ENCODE measurements at regions not wholly inside any gene's neighbourhood (a gene's known extent, or its start where the extent isn't known, plus 50 kb on each side); places are given as distances from the start of the nearest gene placed in this dataset.

- no peak overlapping the region for H3K27ac ChIP-seq (ENCODE audit: low read depth in 2 of 2, low read length in 1 of 2)
- no peak overlapping the region for H3K4me3 ChIP-seq (ENCODE audit: low read depth in 1 of 2, low read length in 2 of 2)
- H3K4me1 ChIP-seq (ENCODE audit: control insufficient read depth in 2 of 2, insufficient read depth in 2 of 2, low read length in 1 of 2): no peaks in the 10 kb centered on the region
- 75 to 77% methylated on average over 2 of the region's 2 CpGs for WGBS, 2 donors
- H3K36me3 ChIP-seq (ENCODE audit: control insufficient read depth in 2 of 2, insufficient read depth in 2 of 2, low read length in 1 of 2): no peaks in the 10 kb centered on the region
- H3K27me3 ChIP-seq (ENCODE audit: control insufficient read depth in 1 of 2, insufficient read depth in 2 of 2, low read length in 2 of 2): no peaks in the 10 kb centered on the region
- H3K9me3 ChIP-seq (ENCODE audit: control insufficient read depth in 2 of 2, insufficient read depth in 1 of 2, low read depth in 1 of 2, low read length in 1 of 2): no peaks in the 10 kb centered on the region
Observed at GRCh38 chr11:29657709-29658108, 359.1 kb downstream of the KCNA4 start.

GRCh38 chr11:29656597-29656996, 360.2 kb downstream of the KCNA4 start:
- H3K4me3 ChIP-seq (ENCODE audit: low read depth in 1 of 2, low read length in 2 of 2): no peak overlapping the region
- no peaks in the 10 kb centered on the region for H3K27me3 ChIP-seq (ENCODE audit: control insufficient read depth in 1 of 2, insufficient read depth in 2 of 2, low read length in 2 of 2)
- 70 to 72% methylated on average over 3 of the region's 3 CpGs for WGBS, 2 donors
- H3K9me3 ChIP-seq (ENCODE audit: control insufficient read depth in 2 of 2, insufficient read depth in 1 of 2, low read depth in 1 of 2, low read length in 1 of 2): no peaks in the 10 kb centered on the region
- H3K4me1 ChIP-seq (ENCODE audit: control insufficient read depth in 2 of 2, insufficient read depth in 2 of 2, low read length in 1 of 2): no peaks in the 10 kb centered on the region
- no peaks in the 10 kb centered on the region for H3K36me3 ChIP-seq (ENCODE audit: control insufficient read depth in 2 of 2, insufficient read depth in 2 of 2, low read length in 1 of 2)
- H3K27ac ChIP-seq (ENCODE audit: low read depth in 2 of 2, low read length in 1 of 2): no peak overlapping the region

- no peaks in the 10 kb centered on the region for H3K4me1 ChIP-seq (ENCODE audit: control insufficient read depth in 2 of 2, insufficient read depth in 2 of 2, low read length in 1 of 2)
- H3K9me3 ChIP-seq (ENCODE audit: control insufficient read depth in 2 of 2, insufficient read depth in 1 of 2, low read depth in 1 of 2, low read length in 1 of 2): no peaks in the 10 kb centered on the region
- WGBS, 2 donors: 97 to 100% methylated on average over 1 of the region's 1 CpG
- no peak overlapping the region for H3K27ac ChIP-seq (ENCODE audit: low read depth in 2 of 2, low read length in 1 of 2)
- H3K4me3 ChIP-seq (ENCODE audit: low read depth in 1 of 2, low read length in 2 of 2): no peak overlapping the region
- no peaks in the 10 kb centered on the region for H3K27me3 ChIP-seq (ENCODE audit: control insufficient read depth in 1 of 2, insufficient read depth in 2 of 2, low read length in 2 of 2)
- no peaks in the 10 kb centered on the region for H3K36me3 ChIP-seq (ENCODE audit: control insufficient read depth in 2 of 2, insufficient read depth in 2 of 2, low read length in 1 of 2)
Observed at GRCh38 chr11:29645373-29645772, 371.5 kb downstream of the KCNA4 start.

- Histone ChIP-seq H3K4me3 (ENCODE audit: low read depth in 1 of 2, low read length in 2 of 2) (no peak overlapping the region), H3K27me3 (ENCODE audit: control insufficient read depth in 1 of 2, insufficient read depth in 2 of 2, low read length in 2 of 2) (no peaks in the 10 kb centered on the region), H3K36me3 (ENCODE audit: control insufficient read depth in 2 of 2, insufficient read depth in 2 of 2, low read length in 1 of 2) (no peaks in the 10 kb centered on the region), H3K4me1 (ENCODE audit: control insufficient read depth in 2 of 2, insufficient read depth in 2 of 2, low read length in 1 of 2) (no peaks in the 10 kb centered on the region), H3K27ac (ENCODE audit: low read depth in 2 of 2, low read length in 1 of 2) (no peak overlapping the region), H3K9me3 (ENCODE audit: control insufficient read depth in 2 of 2, insufficient read depth in 1 of 2, low read depth in 1 of 2, low read length in 1 of 2) (no peaks in the 10 kb centered on the region)
Observed at GRCh38 chr11:29641201-29641600, 375.6 kb downstream of the KCNA4 start.

GRCh38 chr11:29634744-29635143, 382.1 kb downstream of the KCNA4 start:
- Histone ChIP-seq H3K4me1 (ENCODE audit: control insufficient read depth in 2 of 2, insufficient read depth in 2 of 2, low read length in 1 of 2) (no peaks in the 10 kb centered on the region), H3K36me3 (ENCODE audit: control insufficient read depth in 2 of 2, insufficient read depth in 2 of 2, low read length in 1 of 2) (no peaks in the 10 kb centered on the region), H3K4me3 (ENCODE audit: low read depth in 1 of 2, low read length in 2 of 2) (no peak overlapping the region), H3K27ac (ENCODE audit: low read depth in 2 of 2, low read length in 1 of 2) (no peak overlapping the region), H3K9me3 (ENCODE audit: control insufficient read depth in 2 of 2, insufficient read depth in 1 of 2, low read depth in 1 of 2, low read length in 1 of 2) (no peaks in the 10 kb centered on the region), H3K27me3 (ENCODE audit: control insufficient read depth in 1 of 2, insufficient read depth in 2 of 2, low read length in 2 of 2) (no peaks in the 10 kb centered on the region)
- 69 to 77% methylated on average over 3 of the region's 3 CpGs for WGBS, 2 donors

- no peaks in the 10 kb centered on the region for H3K4me1 ChIP-seq (ENCODE audit: control insufficient read depth in 2 of 2, insufficient read depth in 2 of 2, low read length in 1 of 2)
- no peak overlapping the region for H3K27ac ChIP-seq (ENCODE audit: low read depth in 2 of 2, low read length in 1 of 2)
- no peaks in the 10 kb centered on the region for H3K27me3 ChIP-seq (ENCODE audit: control insufficient read depth in 1 of 2, insufficient read depth in 2 of 2, low read length in 2 of 2)
- H3K4me3 ChIP-seq (ENCODE audit: low read depth in 1 of 2, low read length in 2 of 2): no peak overlapping the region
- H3K9me3 ChIP-seq (ENCODE audit: control insufficient read depth in 2 of 2, insufficient read depth in 1 of 2, low read depth in 1 of 2, low read length in 1 of 2): no peaks in the 10 kb centered on the region
- no peaks in the 10 kb centered on the region for H3K36me3 ChIP-seq (ENCODE audit: control insufficient read depth in 2 of 2, insufficient read depth in 2 of 2, low read length in 1 of 2)
Observed at GRCh38 chr11:29634244-29634643, 382.6 kb downstream of the KCNA4 start.

GRCh38 chr11:29629286-29629685, 387.5 kb downstream of the KCNA4 start:
- no peak overlapping the region for H3K27ac ChIP-seq (ENCODE audit: low read depth in 2 of 2, low read length in 1 of 2)
- no peak overlapping the region for H3K4me3 ChIP-seq (ENCODE audit: low read depth in 1 of 2, low read length in 2 of 2)
- no peaks in the 10 kb centered on the region for H3K36me3 ChIP-seq (ENCODE audit: control insufficient read depth in 2 of 2, insufficient read depth in 2 of 2, low read length in 1 of 2)
- 82 to 83% methylated on average over 3 of the region's 3 CpGs for WGBS, 2 donors
- no peaks in the 10 kb centered on the region for H3K9me3 ChIP-seq (ENCODE audit: control insufficient read depth in 2 of 2, insufficient read depth in 1 of 2, low read depth in 1 of 2, low read length in 1 of 2)
- no peaks in the 10 kb centered on the region for H3K4me1 ChIP-seq (ENCODE audit: control insufficient read depth in 2 of 2, insufficient read depth in 2 of 2, low read length in 1 of 2)
- H3K27me3 ChIP-seq (ENCODE audit: control insufficient read depth in 1 of 2, insufficient read depth in 2 of 2, low read length in 2 of 2): no peaks in the 10 kb centered on the region

GRCh38 chr11:29628609-29629008, 388.2 kb downstream of the KCNA4 start:
- H3K9me3 ChIP-seq (ENCODE audit: control insufficient read depth in 2 of 2, insufficient read depth in 1 of 2, low read depth in 1 of 2, low read length in 1 of 2): no peaks in the 10 kb centered on the region
- H3K27me3 ChIP-seq (ENCODE audit: control insufficient read depth in 1 of 2, insufficient read depth in 2 of 2, low read length in 2 of 2): no peaks in the 10 kb centered on the region
- H3K36me3 ChIP-seq (ENCODE audit: control insufficient read depth in 2 of 2, insufficient read depth in 2 of 2, low read length in 1 of 2): no peaks in the 10 kb centered on the region
- 65 to 73% methylated on average over 3 of the region's 3 CpGs for WGBS, 2 donors
- H3K27ac ChIP-seq (ENCODE audit: low read depth in 2 of 2, low read length in 1 of 2): no peak overlapping the region
- H3K4me3 ChIP-seq (ENCODE audit: low read depth in 1 of 2, low read length in 2 of 2): no peak overlapping the region
- no peaks in the 10 kb centered on the region for H3K4me1 ChIP-seq (ENCODE audit: control insufficient read depth in 2 of 2, insufficient read depth in 2 of 2, low read length in 1 of 2)

GRCh38 chr11:29627541-29627940, 389.3 kb downstream of the KCNA4 start:
- no peak overlapping the region for H3K27ac ChIP-seq (ENCODE audit: low read depth in 2 of 2, low read length in 1 of 2)
- H3K4me3 ChIP-seq (ENCODE audit: low read depth in 1 of 2, low read length in 2 of 2): no peak overlapping the region
- no peaks in the 10 kb centered on the region for H3K36me3 ChIP-seq (ENCODE audit: control insufficient read depth in 2 of 2, insufficient read depth in 2 of 2, low read length in 1 of 2)
- no peaks in the 10 kb centered on the region for H3K27me3 ChIP-seq (ENCODE audit: control insufficient read depth in 1 of 2, insufficient read depth in 2 of 2, low read length in 2 of 2)
- WGBS, 2 donors: 44 to 59% methylated on average over 1 of the region's 1 CpG
- H3K4me1 ChIP-seq (ENCODE audit: control insufficient read depth in 2 of 2, insufficient read depth in 2 of 2, low read length in 1 of 2): no peaks in the 10 kb centered on the region
- peaks cover 0 to 2% of the 10 kb centered on the region in 2 donors for H3K9me3 ChIP-seq (ENCODE audit: control insufficient read depth in 2 of 2, insufficient read depth in 1 of 2, low read depth in 1 of 2, low read length in 1 of 2)

- H3K9me3 ChIP-seq (ENCODE audit: control insufficient read depth in 2 of 2, insufficient read depth in 1 of 2, low read depth in 1 of 2, low read length in 1 of 2): peaks cover 0 to 2% of the 10 kb centered on the region in 2 donors
- H3K4me3 ChIP-seq (ENCODE audit: low read depth in 1 of 2, low read length in 2 of 2): no peak overlapping the region
- WGBS, 2 donors: 41 to 45% methylated on average over 5 of the region's 5 CpGs
- no peaks in the 10 kb centered on the region for H3K36me3 ChIP-seq (ENCODE audit: control insufficient read depth in 2 of 2, insufficient read depth in 2 of 2, low read length in 1 of 2)
- H3K27ac ChIP-seq (ENCODE audit: low read depth in 2 of 2, low read length in 1 of 2): no peak overlapping the region
- no peaks in the 10 kb centered on the region for H3K27me3 ChIP-seq (ENCODE audit: control insufficient read depth in 1 of 2, insufficient read depth in 2 of 2, low read length in 2 of 2)
- no peaks in the 10 kb centered on the region for H3K4me1 ChIP-seq (ENCODE audit: control insufficient read depth in 2 of 2, insufficient read depth in 2 of 2, low read length in 1 of 2)
Observed at GRCh38 chr11:29623144-29623722, 393.6 kb downstream of the KCNA4 start.

Data from esophagus (tissue), 2 donors.